Gastrocnemius medialis (tissue), 4 donors: ENCODE measurements at regions not wholly inside any gene's neighbourhood (a gene's known extent, or its start where the extent isn't known, plus 50 kb on each side); places are given as distances from the start of the nearest gene placed in this dataset.

ENCODE experiments used
- ATAC-seq, 2 donors: fragments of 150-250 bp; one replicate each; pipeline ENCODE4 v1.9.1; 2016
- DNase-seq, 2 donors: peaks; one replicate each; pipeline ENCODE4 v3.0.0-alpha.2; 2019
- H3K27ac ChIP-seq, 4 donors: fragments of 200-600 bp; sonication (generic); 1 replicate in 1 of 4; 2 replicates in 3 of 4; pipeline ENCODE4 v1.5.1; 2016 to 2018; ENCODE audit warnings: mild to moderate bottlenecking in 2 of 4, moderate library complexity in 1 of 4
- H3K27me3 ChIP-seq, 3 donors: fragments of 200-600 bp; sonication (generic) in 2 of 3; 1 replicate in 1 of 3; 2 replicates in 2 of 3; pipeline versions ENCODE4 v1.5.1 to v1.6.0; 2016 to 2019; ENCODE audit warnings: mild to moderate bottlenecking in 1 of 3, moderate library complexity in 1 of 3
- H3K36me3 ChIP-seq, 2 donors: fragments of 200-600 bp; sonication (generic) in 1 of 2; one replicate each; pipeline ENCODE4 v1.5.1; 2017 to 2018
- H3K4me1 ChIP-seq, 2 donors: fragments of 200-600 bp; sonication (generic) in 1 of 2; one replicate each; pipeline ENCODE4 v1.5.1; 2016 to 2017; ENCODE audit warnings: mild to moderate bottlenecking in 2 of 2
- H3K4me3 ChIP-seq, 4 donors: fragments of 200-600 bp; sonication (generic) in 3 of 4; 1 replicate in 1 of 4; 2 replicates in 3 of 4; pipeline ENCODE4 v1.5.1; 2016 to 2019; ENCODE audit warnings: mild to moderate bottlenecking in 2 of 4
- H3K9me3 ChIP-seq, 3 donors: fragments of 200-600 bp; sonication (generic) in 2 of 3; 1 replicate in 1 of 3; 2 replicates in 2 of 3; pipeline ENCODE4 v1.5.1; 2016 to 2019
- CTCF ChIP-seq, 5 experiments: fragments of 450-650 bp in 3 of 5; fragments of 200-600 bp in 2 of 5; sonication (generic) in 2 of 5; IDR thresholded peaks in 4 of 5; conservative IDR thresholded peaks in 1 of 5; 1 replicate in 4 of 5; 2 replicates in 1 of 5; pipeline ENCODE4 v1.5.1; 2016 to 2019; ENCODE audit warnings: antibody characterized with exemption in 5 of 5, mild to moderate bottlenecking in 3 of 5, moderate library complexity in 3 of 5
- POLR2A ChIP-seq, 2 donors: fragments of 450-650 bp; IDR thresholded peaks; one replicate each; pipeline ENCODE4 v1.6.1; 2017; ENCODE audit warnings: antibody characterized with exemption in 2 of 2, mild to moderate bottlenecking in 2 of 2, moderate library complexity in 2 of 2
- in situ Hi-C, 4 donors: fragments of 200-750 bp; cut with MboI; loops; one replicate each; pipeline versions ENCODE4 v1.15.0 to v1.8.0; 2017; ENCODE audit warnings: low sequenced_read_pairs in 4 of 4
- intact Hi-C: fragments of 100-400 bp; cut with DNase I; formaldehyde crosslinking; loops from one replicate; pipeline ENCODE4 v1.15.1; 2023; ENCODE audit warnings: low total_unique reads

GRCh38 chr14:97230051-97230450, 432.9 kb downstream of the VRK1 start:
- Histone ChIP-seq H3K4me1 (no peaks in the 10 kb centered on the region), H3K27me3 (no peaks in the 10 kb centered on the region), H3K4me3 (no peak overlapping the region), H3K36me3 (no peaks in the 10 kb centered on the region), H3K9me3 (no peaks in the 10 kb centered on the region), H3K27ac (no peak overlapping the region)
- in situ Hi-C loops, result no loop called here
- DNase-seq (no peak), ATAC-seq (no peak)
- intact Hi-C loops, result no loop called here
- TF ChIP-seq POLR2A (IDR thresholded peaks at IDR 0.05), result no peak
- no peak for TF ChIP-seq CTCF (IDR thresholded peaks at IDR 0.05 in 4 of 5, conservative IDR thresholded peaks at IDR 0.05 in 1 of 5)

- in situ Hi-C loops, result no loop called here
Observed at GRCh38 chr14:97233319-97233985, 436.3 kb downstream of the VRK1 start.

GRCh38 chr14:97246648-97247047, 449.5 kb downstream of the VRK1 start:
- H3K27ac ChIP-seq, result no peak overlapping the region
- no peaks in the 10 kb centered on the region for H3K36me3 ChIP-seq
- no peaks in the 10 kb centered on the region for H3K9me3 ChIP-seq
- in situ Hi-C loops, result no loop called here
- ATAC-seq (no peak), DNase-seq (no peak)
- intact Hi-C loops, result no loop called here
- no peaks in the 10 kb centered on the region for H3K4me1 ChIP-seq
- no peak overlapping the region for H3K4me3 ChIP-seq
- TF ChIP-seq CTCF (IDR thresholded peaks at IDR 0.05 in 4 of 5, conservative IDR thresholded peaks at IDR 0.05 in 1 of 5) (no peak), POLR2A (IDR thresholded peaks at IDR 0.05) (no peak)
- no peaks in the 10 kb centered on the region for H3K27me3 ChIP-seq

More at GRCh38 chr14:97233319-97233985, 436.3 kb downstream of the VRK1 start:
- Histone ChIP-seq H3K27me3 (no peaks in the 10 kb centered on the region), H3K4me1 (no peaks in the 10 kb centered on the region), H3K36me3 (no peaks in the 10 kb centered on the region), H3K9me3 (no peaks in the 10 kb centered on the region), H3K4me3 (no peak overlapping the region), H3K27ac (no peak overlapping the region)
- intact Hi-C loops, result no loop called here
- no peak for DNase-seq
- TF ChIP-seq CTCF (IDR thresholded peaks at IDR 0.05 in 4 of 5, conservative IDR thresholded peaks at IDR 0.05 in 1 of 5) (no peak), POLR2A (IDR thresholded peaks at IDR 0.05) (no peak)
- ATAC-seq, result no peak

GRCh38 chr14:97248973-97249372, 451.8 kb downstream of the VRK1 start:
- H3K4me1 ChIP-seq, result no peaks in the 10 kb centered on the region
- in situ Hi-C loops, result no loop called here
- DNase-seq, result no peak
- TF ChIP-seq CTCF (IDR thresholded peaks at IDR 0.05 in 4 of 5, conservative IDR thresholded peaks at IDR 0.05 in 1 of 5) (no peak), POLR2A (IDR thresholded peaks at IDR 0.05) (no peak)
- no peaks in the 10 kb centered on the region for H3K27me3 ChIP-seq
- intact Hi-C loops, result no loop called here
- no peaks in the 10 kb centered on the region for H3K9me3 ChIP-seq
- ATAC-seq, result no peak
- H3K4me3 ChIP-seq, result no peak overlapping the region
- no peaks in the 10 kb centered on the region for H3K36me3 ChIP-seq
- no peak overlapping the region for H3K27ac ChIP-seq

- Histone ChIP-seq H3K4me3 (no peak overlapping the region), H3K27me3 (no peaks in the 10 kb centered on the region), H3K4me1 (no peaks in the 10 kb centered on the region), H3K27ac (no peak overlapping the region), H3K36me3 (no peaks in the 10 kb centered on the region), H3K9me3 (no peaks in the 10 kb centered on the region)
- TF ChIP-seq POLR2A (IDR thresholded peaks at IDR 0.05), result no peak
- no peak for TF ChIP-seq CTCF (IDR thresholded peaks at IDR 0.05 in 4 of 5, conservative IDR thresholded peaks at IDR 0.05 in 1 of 5)
- in situ Hi-C loops (no loop called here), intact Hi-C loops (no loop called here)
- no peak for DNase-seq
- ATAC-seq, result no peak
Observed at GRCh38 chr14:97250931-97251330, 453.7 kb downstream of the VRK1 start.
